ENCODE measurements at regions not wholly inside any gene's neighbourhood (a gene's known extent, or its start where the extent isn't known, plus 50 kb on each side); places are given as distances from the start of the nearest gene placed in this dataset.

- no peak for DNase-seq
- intact Hi-C loops (cut with DNase I) = no loop called here
Observed at GRCh38 chr2:57107353-57107752, 923.6 kb downstream of the CCDC85A start.

- intact Hi-C loops (cut with DNase I) = no loop called here
- DNase-seq = no peak
Observed at GRCh38 chr2:57111531-57111930, 927.7 kb downstream of the CCDC85A start.

GRCh38 chr2:57119141-57119540, 927.5 kb upstream of the VRK2 start:
- intact Hi-C loops (cut with DNase I) = no loop called here
- no peak for DNase-seq

- DNase-seq = no peak
- intact Hi-C loops (cut with DNase I) = no loop called here
Observed at GRCh38 chr2:57126410-57126809, 920.2 kb upstream of the VRK2 start.

- intact Hi-C loops (cut with DNase I) = no loop called here
- no peak for DNase-seq
Observed at GRCh38 chr2:57139179-57139578, 907.4 kb upstream of the VRK2 start.

GRCh38 chr2:57141269-57141668, 905.3 kb upstream of the VRK2 start:
- DNase-seq = no peak
- intact Hi-C loops (cut with DNase I) = no loop called here

- intact Hi-C loops (cut with DNase I) = no loop called here
- DNase-seq = peak in 1 of 10 donors; percentile 42
Observed at GRCh38 chr2:57146951-57147350, 899.7 kb upstream of the VRK2 start.

GRCh38 chr2:57156231-57156924, 890.2 kb upstream of the VRK2 start:
- intact Hi-C loops (cut with DNase I) = no loop called here
- DNase-seq = no peak

- DNase-seq = no peak
- intact Hi-C loops (cut with DNase I) = no loop called here
Observed at GRCh38 chr2:57160976-57161375, 885.6 kb upstream of the VRK2 start.

GRCh38 chr2:57177176-57177575, 869.4 kb upstream of the VRK2 start:
- no peak for DNase-seq
- intact Hi-C loops (cut with DNase I) = no loop called here

- intact Hi-C loops (cut with DNase I) = no loop called here
- no peak for DNase-seq
Observed at GRCh38 chr2:57180042-57180567, 866.5 kb upstream of the VRK2 start.

- intact Hi-C loops (cut with DNase I) = no loop called here
- no peak for DNase-seq
Observed at GRCh38 chr2:57180678-57181077, 865.9 kb upstream of the VRK2 start.

GRCh38 chr2:57181315-57182038, 865.1 kb upstream of the VRK2 start:
- no peak for DNase-seq
- intact Hi-C loops (cut with DNase I) = no loop called here

GRCh38 chr2:57182916-57183315, 863.7 kb upstream of the VRK2 start:
- no peak for DNase-seq
- intact Hi-C loops (cut with DNase I) = no loop called here

GRCh38 chr2:57185568-57185967, 861.0 kb upstream of the VRK2 start:
- no peak for DNase-seq
- intact Hi-C loops (cut with DNase I) = no loop called here

GRCh38 chr2:57190007-57190406, 856.6 kb upstream of the VRK2 start:
- no peak for DNase-seq
- intact Hi-C loops (cut with DNase I) = no loop called here

- no peak for DNase-seq
- intact Hi-C loops (cut with DNase I) = no loop called here
Observed at GRCh38 chr2:57199663-57200062, 846.9 kb upstream of the VRK2 start.

- intact Hi-C loops (cut with DNase I) = no loop called here
- DNase-seq = no peak
Observed at GRCh38 chr2:57204364-57204763, 842.2 kb upstream of the VRK2 start.

- intact Hi-C loops (cut with DNase I) = no loop called here
- DNase-seq = no peak
Observed at GRCh38 chr2:57205241-57205640, 841.4 kb upstream of the VRK2 start.

GRCh38 chr2:57207191-57207590, 839.4 kb upstream of the VRK2 start:
- DNase-seq = no peak
- intact Hi-C loops (cut with DNase I) = no loop called here

- intact Hi-C loops (cut with DNase I) = no loop called here
- DNase-seq = no peak
Observed at GRCh38 chr2:57209799-57210198, 836.8 kb upstream of the VRK2 start.

- no peak for DNase-seq
- intact Hi-C loops (cut with DNase I) = no loop called here
Observed at GRCh38 chr2:57210855-57211254, 835.8 kb upstream of the VRK2 start.

Data from posterior cingulate gyrus (tissue), 11 donors.